H1 (cell line): ENCODE measurements at regions not wholly inside any gene's neighbourhood (a gene's known extent, or its start where the extent isn't known, plus 50 kb on each side); places are given as distances from the start of the nearest gene placed in this dataset.

Experiments
- ATF2 ChIP-seq: IDR thresholded peaks from 2 replicates; pipeline ENCODE4 v1.6.1; 2012; ENCODE audit warnings: low read length, inconsistent platforms
- ATF3 ChIP-seq: IDR thresholded peaks from 2 replicates; pipeline ENCODE4 v1.6.1; 2011; ENCODE audit warnings: low read depth, mild to moderate bottlenecking, low read length; ENCODE audit not compliant: insufficient read depth
- CHD7 ChIP-seq: fragments of 300-600 bp; sonication (generic); IDR thresholded peaks from 2 replicates; pipeline ENCODE4 v1.7.1; 2012; ENCODE audit warnings: low read length, moderate library complexity, mild to moderate bottlenecking, inconsistent platforms; ENCODE audit not compliant: insufficient replicate concordance
- KDM1A ChIP-seq: fragments of 200-600, 300-600 bp; sonication (generic); IDR thresholded peaks from 2 replicates; pipeline ENCODE4 v1.7.1; 2016; ENCODE audit warnings: mild to moderate bottlenecking, low read length, borderline replicate concordance
- SIX5 ChIP-seq: IDR thresholded peaks from 2 replicates; pipeline ENCODE4 v1.6.1; 2011; ENCODE audit warnings: mild to moderate bottlenecking, low read depth, low read length
- SP2 ChIP-seq: IDR thresholded peaks from 2 replicates; pipeline ENCODE4 v1.6.1; 2012; ENCODE audit warnings: mild to moderate bottlenecking, low read length, inconsistent platforms
- TCF12 ChIP-seq: IDR thresholded peaks from 2 replicates; pipeline ENCODE4 v1.6.1; 2011; ENCODE audit warnings: low read depth, mild to moderate bottlenecking, low read length
- TF ChIP-seq, protein P1 (sequence below): IDR thresholded peaks from 2 replicates; pipeline ENCODE4 v1.6.1; 2012; ENCODE audit warnings: inconsistent platforms

GRCh38 chr4:178480881-178481280 is 1038.6 kb upstream of the AGA start (continued):
- no peak for TF ChIP-seq CHD7
- no peak for TF ChIP-seq SIX5
- no peak for TF ChIP-seq ATF2
- TF ChIP-seq SP2, result no peak
- no peak for TF ChIP-seq KDM1A
- no peak for TF ChIP-seq ATF3
- no peak for TF ChIP-seq TCF12
- TF ChIP-seq, protein P1, sequence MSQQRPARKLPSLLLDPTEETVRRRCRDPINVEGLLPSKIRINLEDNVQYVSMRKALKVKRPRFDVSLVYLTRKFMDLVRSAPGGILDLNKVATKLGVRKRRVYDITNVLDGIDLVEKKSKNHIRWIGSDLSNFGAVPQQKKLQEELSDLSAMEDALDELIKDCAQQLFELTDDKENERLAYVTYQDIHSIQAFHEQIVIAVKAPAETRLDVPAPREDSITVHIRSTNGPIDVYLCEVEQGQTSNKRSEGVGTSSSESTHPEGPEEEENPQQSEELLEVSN, result no peak
